Neural cell (in vitro differentiated cells): ENCODE measurements at regions not wholly inside any gene's neighbourhood (a gene's known extent, or its start where the extent isn't known, plus 50 kb on each side); places are given as distances from the start of the nearest gene placed in this dataset.

ENCODE experiments used
- H2AFZ ChIP-seq: fragments of 200-600, 300-800 bp; sonication (generic), shearing (Covaris generic); 2 replicates; pipeline ENCODE4 v1.6.0; 2014; ENCODE audit warnings: low read depth, mild to moderate bottlenecking, antibody characterized with exemption, low read length, moderate library complexity
- H3F3A ChIP-seq: fragments of 200-600 bp; shearing (Covaris generic); 2 replicates; pipeline ENCODE4 v1.6.1; 2016; ENCODE audit warnings: mild to moderate bottlenecking, moderate library complexity, mixed read lengths, antibody characterized with exemption, low read length; ENCODE audit not compliant: insufficient read depth, poor library complexity, severe bottlenecking
- H3K27ac ChIP-seq: fragments of 200-600, 300-800 bp; sonication (generic), shearing (Covaris generic); 2 replicates; pipeline ENCODE4 v1.5.1; 2014; ENCODE audit warnings: mild to moderate bottlenecking, low read length, moderate library complexity
- H3K27me3 ChIP-seq: fragments of 300-800, 200-600 bp; sonication (generic), shearing (Covaris generic); 2 replicates; pipeline ENCODE4 v1.6.0; 2014; ENCODE audit warnings: mild to moderate bottlenecking, low read depth, low read length, moderate library complexity; ENCODE audit not compliant: insufficient read depth
- H3K36me3 ChIP-seq: fragments of 300-800, 200-600 bp; sonication (generic), shearing (Covaris generic); 2 replicates; pipeline ENCODE4 v1.5.1; 2014; ENCODE audit warnings: mild to moderate bottlenecking, antibody characterized with exemption, low read length, moderate library complexity; ENCODE audit not compliant: insufficient read depth
- H3K4me2 ChIP-seq: fragments of 300-800, 200-600 bp; sonication (generic), shearing (Covaris generic); 2 replicates; pipeline ENCODE4 v1.6.0; 2014; ENCODE audit warnings: mild to moderate bottlenecking, low read length
- H3K4me3 ChIP-seq: fragments of 300-800, 200-600 bp; sonication (generic), shearing (Covaris generic); 2 replicates; pipeline ENCODE4 v1.5.1; 2014; ENCODE audit warnings: mild to moderate bottlenecking, low read length, moderate library complexity
- H3K79me2 ChIP-seq: fragments of 200-600 bp; shearing (Covaris generic); replicated peaks from 2 replicates; pipeline ENCODE4 v1.6.0; 2014; ENCODE audit warnings: mild to moderate bottlenecking, low read length, moderate library complexity; ENCODE audit not compliant: insufficient read depth
- H3K9ac ChIP-seq: fragments of 300-800, 200-600 bp; sonication (generic), shearing (Covaris generic); 2 replicates; pipeline ENCODE4 v1.6.1; 2016; ENCODE audit warnings: mild to moderate bottlenecking, low read length, mixed read lengths
- H3K9me2 ChIP-seq: fragments of 200-600 bp; shearing (Covaris generic); 2 replicates; pipeline ENCODE4 v1.6.1; 2016; ENCODE audit warnings: mild to moderate bottlenecking, low read length, mixed read lengths; ENCODE audit not compliant: insufficient read depth
- H3K9me3 ChIP-seq: fragments of 200-600, 300-800 bp; sonication (generic), shearing (Covaris generic); 2 replicates; pipeline ENCODE4 v1.6.1; 2016; ENCODE audit warnings: mild to moderate bottlenecking, mixed run types, low read length, moderate library complexity, mixed read lengths
- H4K20me1 ChIP-seq: fragments of 200-600 bp; shearing (Covaris generic); 2 replicates; pipeline ENCODE4 v1.6.1; 2016; ENCODE audit warnings: mild to moderate bottlenecking, mixed run types; ENCODE audit not compliant: insufficient read depth
- EP300 ChIP-seq: fragments of 450-650 bp; conservative IDR thresholded peaks from 2 replicates; pipeline ENCODE4 v1.6.1; 2014; ENCODE audit warnings: antibody characterized with exemption, mild to moderate bottlenecking, moderate library complexity; ENCODE audit not compliant: poor library complexity, severe bottlenecking
- EZH2 ChIP-seq: fragments of 200-600, 300-800 bp; shearing (Covaris generic), sonication (generic); IDR thresholded peaks from 2 replicates; pipeline ENCODE4 v1.6.1; 2014; ENCODE audit warnings: antibody characterized with exemption, low read length, borderline replicate concordance, mild to moderate bottlenecking; ENCODE audit not compliant: insufficient read depth, poor library complexity, severe bottlenecking
- MXI1 ChIP-seq: fragments of 450-650 bp; conservative IDR thresholded peaks from 2 replicates; pipeline ENCODE4 v1.6.1; 2014; ENCODE audit warnings: antibody characterized with exemption, mild to moderate bottlenecking; ENCODE audit not compliant: poor library complexity, severe bottlenecking
- POLR2AphosphoS5 ChIP-seq: IDR thresholded peaks from 2 replicates; pipeline ENCODE4 v1.6.1; 2012
- RAD21 ChIP-seq: fragments of 450-650 bp; conservative IDR thresholded peaks from 2 replicates; pipeline ENCODE4 v1.6.1; 2014; ENCODE audit warnings: antibody characterized with exemption, mild to moderate bottlenecking, moderate library complexity
- SMC3 ChIP-seq: fragments of 450-650 bp; conservative IDR thresholded peaks from 2 replicates; pipeline ENCODE4 v1.6.1; 2014; ENCODE audit warnings: antibody characterized with exemption, mild to moderate bottlenecking, moderate library complexity; ENCODE audit not compliant: poor library complexity
- TAF1 ChIP-seq: IDR thresholded peaks from 2 replicates; pipeline ENCODE4 v1.6.1; 2012; ENCODE audit warnings: low read depth
- TF ChIP-seq, protein P1 (sequence below): fragments of 450-650 bp; IDR thresholded peaks from 2 replicates; pipeline ENCODE4 v1.5.1; 2014; ENCODE audit warnings: antibody characterized with exemption, mild to moderate bottlenecking, moderate library complexity; ENCODE audit not compliant: poor library complexity, severe bottlenecking
- TF ChIP-seq, protein P2 (sequence below): IDR thresholded peaks from 2 replicates; pipeline ENCODE4 v1.6.1; 2012; ENCODE audit warnings: borderline replicate concordance

DNA sequence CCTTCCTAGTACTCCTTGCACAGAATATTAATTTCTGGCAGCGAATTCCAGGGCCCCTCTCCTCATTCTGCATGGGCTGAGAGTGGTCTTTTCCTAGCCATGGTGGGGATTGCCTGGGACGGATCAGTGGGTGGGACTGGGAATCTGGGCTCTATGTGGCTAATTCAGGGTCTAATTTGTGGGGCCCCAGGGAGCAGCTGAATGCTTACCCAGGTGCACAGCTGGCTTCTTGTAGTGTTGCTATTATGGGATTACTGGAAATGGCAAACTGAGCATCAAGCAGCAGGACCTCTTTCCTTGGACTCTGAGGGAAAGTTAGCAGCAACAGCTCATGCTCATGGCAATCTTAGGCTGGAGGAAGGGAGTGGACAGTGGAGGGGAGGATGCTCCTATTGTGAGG is 187.1 kb upstream of the CACNA1E start:
- TF ChIP-seq MXI1, result no peak
- TF ChIP-seq TAF1, result no peak
- TF ChIP-seq, protein P1, sequence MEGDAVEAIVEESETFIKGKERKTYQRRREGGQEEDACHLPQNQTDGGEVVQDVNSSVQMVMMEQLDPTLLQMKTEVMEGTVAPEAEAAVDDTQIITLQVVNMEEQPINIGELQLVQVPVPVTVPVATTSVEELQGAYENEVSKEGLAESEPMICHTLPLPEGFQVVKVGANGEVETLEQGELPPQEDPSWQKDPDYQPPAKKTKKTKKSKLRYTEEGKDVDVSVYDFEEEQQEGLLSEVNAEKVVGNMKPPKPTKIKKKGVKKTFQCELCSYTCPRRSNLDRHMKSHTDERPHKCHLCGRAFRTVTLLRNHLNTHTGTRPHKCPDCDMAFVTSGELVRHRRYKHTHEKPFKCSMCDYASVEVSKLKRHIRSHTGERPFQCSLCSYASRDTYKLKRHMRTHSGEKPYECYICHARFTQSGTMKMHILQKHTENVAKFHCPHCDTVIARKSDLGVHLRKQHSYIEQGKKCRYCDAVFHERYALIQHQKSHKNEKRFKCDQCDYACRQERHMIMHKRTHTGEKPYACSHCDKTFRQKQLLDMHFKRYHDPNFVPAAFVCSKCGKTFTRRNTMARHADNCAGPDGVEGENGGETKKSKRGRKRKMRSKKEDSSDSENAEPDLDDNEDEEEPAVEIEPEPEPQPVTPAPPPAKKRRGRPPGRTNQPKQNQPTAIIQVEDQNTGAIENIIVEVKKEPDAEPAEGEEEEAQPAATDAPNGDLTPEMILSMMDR, result no peak
- TF ChIP-seq RAD21, result no peak
- TF ChIP-seq, protein P2, sequence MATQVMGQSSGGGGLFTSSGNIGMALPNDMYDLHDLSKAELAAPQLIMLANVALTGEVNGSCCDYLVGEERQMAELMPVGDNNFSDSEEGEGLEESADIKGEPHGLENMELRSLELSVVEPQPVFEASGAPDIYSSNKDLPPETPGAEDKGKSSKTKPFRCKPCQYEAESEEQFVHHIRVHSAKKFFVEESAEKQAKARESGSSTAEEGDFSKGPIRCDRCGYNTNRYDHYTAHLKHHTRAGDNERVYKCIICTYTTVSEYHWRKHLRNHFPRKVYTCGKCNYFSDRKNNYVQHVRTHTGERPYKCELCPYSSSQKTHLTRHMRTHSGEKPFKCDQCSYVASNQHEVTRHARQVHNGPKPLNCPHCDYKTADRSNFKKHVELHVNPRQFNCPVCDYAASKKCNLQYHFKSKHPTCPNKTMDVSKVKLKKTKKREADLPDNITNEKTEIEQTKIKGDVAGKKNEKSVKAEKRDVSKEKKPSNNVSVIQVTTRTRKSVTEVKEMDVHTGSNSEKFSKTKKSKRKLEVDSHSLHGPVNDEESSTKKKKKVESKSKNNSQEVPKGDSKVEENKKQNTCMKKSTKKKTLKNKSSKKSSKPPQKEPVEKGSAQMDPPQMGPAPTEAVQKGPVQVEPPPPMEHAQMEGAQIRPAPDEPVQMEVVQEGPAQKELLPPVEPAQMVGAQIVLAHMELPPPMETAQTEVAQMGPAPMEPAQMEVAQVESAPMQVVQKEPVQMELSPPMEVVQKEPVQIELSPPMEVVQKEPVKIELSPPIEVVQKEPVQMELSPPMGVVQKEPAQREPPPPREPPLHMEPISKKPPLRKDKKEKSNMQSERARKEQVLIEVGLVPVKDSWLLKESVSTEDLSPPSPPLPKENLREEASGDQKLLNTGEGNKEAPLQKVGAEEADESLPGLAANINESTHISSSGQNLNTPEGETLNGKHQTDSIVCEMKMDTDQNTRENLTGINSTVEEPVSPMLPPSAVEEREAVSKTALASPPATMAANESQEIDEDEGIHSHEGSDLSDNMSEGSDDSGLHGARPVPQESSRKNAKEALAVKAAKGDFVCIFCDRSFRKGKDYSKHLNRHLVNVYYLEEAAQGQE, result no peak
- TF ChIP-seq SMC3, result no peak
- TF ChIP-seq POLR2AphosphoS5, result no peak
- no peak for TF ChIP-seq EZH2
- TF ChIP-seq EP300, result no peak
- no peak overlapping the region for H3K27ac ChIP-seq
- H3F3A ChIP-seq, result no peaks in the 10 kb centered on the region
- no peaks in the 10 kb centered on the region for H3K9me3 ChIP-seq
- no peaks in the 10 kb centered on the region for H3K79me2 ChIP-seq
- no peak overlapping the region for H3K4me2 ChIP-seq
- no peak overlapping the region for H3K4me3 ChIP-seq
- no peaks in the 10 kb centered on the region for H3K27me3 ChIP-seq
- H3K36me3 ChIP-seq, result no peaks in the 10 kb centered on the region
- H3K9ac ChIP-seq, result no peak overlapping the region
- no peaks in the 10 kb centered on the region for H4K20me1 ChIP-seq
- no peak overlapping the region for H2AFZ ChIP-seq
- no peaks in the 10 kb centered on the region for H3K9me2 ChIP-seq

DNA sequence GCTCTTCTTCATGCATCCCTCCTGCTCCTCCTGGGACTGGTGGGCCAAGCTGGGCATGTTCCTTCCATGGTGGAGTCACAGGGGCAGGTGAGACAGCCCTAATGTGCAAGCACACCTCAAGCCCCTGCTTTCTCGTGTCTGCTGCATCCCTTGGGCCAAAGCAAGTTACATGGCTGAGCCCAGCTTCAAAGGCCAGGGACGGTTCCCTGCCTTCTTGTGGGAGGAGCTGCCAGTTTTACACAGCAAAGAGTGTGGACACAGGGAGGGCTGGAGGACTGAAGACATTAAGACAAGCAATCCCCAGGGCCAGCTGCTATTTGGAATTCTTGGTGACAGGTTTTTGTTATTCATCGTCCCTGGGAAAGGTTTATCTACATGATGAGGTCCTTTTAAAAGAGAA is 175.2 kb upstream of the CACNA1E start:
- no peak overlapping the region for H2AFZ ChIP-seq
- H3K4me3 ChIP-seq, result no peak overlapping the region
- no peak overlapping the region for H3K4me2 ChIP-seq
- no peaks in the 10 kb centered on the region for H3K27me3 ChIP-seq
- no peaks in the 10 kb centered on the region for H4K20me1 ChIP-seq
- no peak overlapping the region for H3K27ac ChIP-seq
- H3K9me3 ChIP-seq, result no peaks in the 10 kb centered on the region
- H3K9me2 ChIP-seq, result no peaks in the 10 kb centered on the region
- H3K36me3 ChIP-seq, result no peaks in the 10 kb centered on the region
- H3K9ac ChIP-seq, result no peak overlapping the region
- H3F3A ChIP-seq, result no peaks in the 10 kb centered on the region
- TF ChIP-seq, protein P1, result no peak
- no peak for TF ChIP-seq POLR2AphosphoS5
- TF ChIP-seq TAF1, result no peak
- no peak for TF ChIP-seq SMC3
- no peak for TF ChIP-seq RAD21
- TF ChIP-seq, protein P2, result no peak
- no peak for TF ChIP-seq EZH2
- no peak for TF ChIP-seq EP300
- no peak for TF ChIP-seq MXI1
- H3K79me2 ChIP-seq, result no peaks in the 10 kb centered on the region
